DND-41 (cell line): ENCODE measurements at regions not wholly inside any gene's neighbourhood (a gene's known extent, or its start where the extent isn't known, plus 50 kb on each side); places are given as distances from the start of the nearest gene placed in this dataset.

ENCODE experiments used
- ATAC-seq: fragments of 200-7000 bp; cut with Tn5 transposase; 3 replicates; pipeline ENCODE4 v1.9.1; 2021; ENCODE audit warnings: low read depth; ENCODE audit not compliant: insufficient read depth
- DNase-seq: peaks from one replicate; pipeline ENCODE4 v3.0.0-alpha.2; 2020
- H2AFZ ChIP-seq: 2 replicates; pipeline ENCODE4 v1.6.0; 2012; ENCODE audit warnings: low read depth, low read length
- H3K27ac ChIP-seq: 2 replicates; pipeline ENCODE4 v1.5.1; 2012; ENCODE audit warnings: low read length, inconsistent platforms
- H3K27me3 ChIP-seq: fragments of 200-600 bp; sonication (generic); 2 replicates; pipeline ENCODE4 v1.6.0; 2012; ENCODE audit warnings: low read length, mild to moderate bottlenecking, inconsistent platforms; ENCODE audit not compliant: insufficient read depth, poor library complexity
- H3K36me3 ChIP-seq: 2 replicates; pipeline ENCODE4 v1.5.1; 2012; ENCODE audit warnings: low read length, inconsistent platforms; ENCODE audit not compliant: insufficient read depth
- H3K4me1 ChIP-seq: 2 replicates; pipeline ENCODE4 v1.5.1; 2012; ENCODE audit warnings: mild to moderate bottlenecking, low read length; ENCODE audit not compliant: insufficient read depth
- H3K4me2 ChIP-seq: 2 replicates; pipeline ENCODE4 v1.6.0; 2012; ENCODE audit warnings: mild to moderate bottlenecking, moderate library complexity, low read length, inconsistent platforms; ENCODE audit not compliant: insufficient read depth
- H3K4me3 ChIP-seq, 2 experiments: fragments of 200-600 bp in 1 of 2; shearing (Covaris generic) in 1 of 2; 2 replicates each; pipeline ENCODE4 v1.5.1; 2012 to 2016; ENCODE audit warnings: inconsistent platforms in 2 of 2, low read length in 2 of 2, mild to moderate bottlenecking in 2 of 2, low read depth in 1 of 2, moderate library complexity in 1 of 2
- H3K79me2 ChIP-seq: 2 replicates; pipeline ENCODE4 v1.6.0; 2012; ENCODE audit warnings: low read length, inconsistent platforms; ENCODE audit not compliant: insufficient read depth
- H3K9ac ChIP-seq: 2 replicates; pipeline ENCODE4 v1.6.0; 2012; ENCODE audit warnings: low read depth, mild to moderate bottlenecking, inconsistent platforms, low read length, moderate library complexity
- H3K9me3 ChIP-seq: 2 replicates; pipeline ENCODE4 v1.5.1; 2012; ENCODE audit warnings: low read length, moderate library complexity, mild to moderate bottlenecking, inconsistent platforms; ENCODE audit not compliant: insufficient read depth, severe bottlenecking
- H4K20me1 ChIP-seq: 2 replicates; pipeline ENCODE4 v1.6.0; 2012; ENCODE audit warnings: low read length; ENCODE audit not compliant: insufficient read depth
- CTCF ChIP-seq: IDR thresholded peaks from 2 replicates; pipeline ENCODE4 v1.5.1; 2012; ENCODE audit warnings: borderline replicate concordance, low read length, moderate library complexity, mild to moderate bottlenecking; ENCODE audit not compliant: poor library complexity, severe bottlenecking; ENCODE audit errors: extremely low read depth
- EZH2 ChIP-seq: IDR thresholded peaks from 3 replicates; pipeline ENCODE4 v1.6.1; 2012; ENCODE audit warnings: borderline replicate concordance, low read depth, mild to moderate bottlenecking, moderate library complexity, low read length, inconsistent platforms; ENCODE audit not compliant: severe bottlenecking

GRCh38 chr16:73743665-73744496 lies 552.7 kb upstream of the PSMD7 start:
- DNase-seq (peak; percentile 20), ATAC-seq (no peak)
- no peaks in the 10 kb centered on the region for H3K79me2 ChIP-seq
- no peak overlapping the region for H3K4me2 ChIP-seq
- no peak overlapping the region for H3K27ac ChIP-seq
- no peaks in the 10 kb centered on the region for H4K20me1 ChIP-seq
- no peaks in the 10 kb centered on the region for H3K36me3 ChIP-seq
- H3K9ac ChIP-seq: no peak overlapping the region
- H3K27me3 ChIP-seq: no peaks in the 10 kb centered on the region
- no peaks in the 10 kb centered on the region for H3K4me1 ChIP-seq
- no peak overlapping the region for H3K4me3 ChIP-seq
- no peaks in the 10 kb centered on the region for H3K9me3 ChIP-seq
- no peak overlapping the region for H2AFZ ChIP-seq
- TF ChIP-seq CTCF (peak; percentile 60), EZH2 (no peak)

- Histone ChIP-seq H3K36me3 (no peaks in the 10 kb centered on the region), H3K27me3 (no peaks in the 10 kb centered on the region), H3K4me3 (no peak overlapping the region), H2AFZ (no peak overlapping the region), H3K9me3 (no peaks in the 10 kb centered on the region), H3K4me1 (no peaks in the 10 kb centered on the region), H3K27ac (no peak overlapping the region), H4K20me1 (no peaks in the 10 kb centered on the region), H3K9ac (no peak overlapping the region), H3K79me2 (no peaks in the 10 kb centered on the region), H3K4me2 (no peak overlapping the region)
- no peak for TF ChIP-seq EZH2
- no peak for TF ChIP-seq CTCF
- ATAC-seq: no peak
- DNase-seq: no peak
Measured at GRCh38 chr16:73739049-73739769, 557.4 kb upstream of the PSMD7 start.

GRCh38 chr16:73738266-73738665 lies 558.3 kb upstream of the PSMD7 start:
- no peak for DNase-seq
- TF ChIP-seq CTCF: no peak
- TF ChIP-seq EZH2: no peak
- ATAC-seq: no peak
- Histone ChIP-seq H3K4me1 (no peaks in the 10 kb centered on the region), H3K36me3 (no peaks in the 10 kb centered on the region), H3K9ac (no peak overlapping the region), H2AFZ (no peak overlapping the region), H3K9me3 (no peaks in the 10 kb centered on the region), H3K79me2 (no peaks in the 10 kb centered on the region), H3K27ac (no peak overlapping the region), H3K4me3 (no peak overlapping the region), H3K27me3 (no peaks in the 10 kb centered on the region), H4K20me1 (no peaks in the 10 kb centered on the region), H3K4me2 (no peak overlapping the region)
